ENCODE measurements at regions not wholly inside any gene's neighbourhood (a gene's known extent, or its start where the extent isn't known, plus 50 kb on each side); places are given as distances from the start of the nearest gene placed in this dataset.

GRCh38 chr10:113979409-113979808 lies 64.3 kb upstream of the ADRB1 start:
- H3K4me3 ChIP-seq (ENCODE audit: low read depth, low read length), result no peak overlapping the region
- TF ChIP-seq CTCF (IDR thresholded peaks at IDR 0.05; ENCODE audit: low read depth, low read length), result no peak
- ChIA-PET CTCF (no interaction called here), POLR2A (no interaction called here)
- H3K9me3 ChIP-seq (ENCODE audit: control insufficient read depth, insufficient read depth, low read length), result no peaks in the 10 kb centered on the region
- peaks cover 7% of the 10 kb centered on the region for H3K27me3 ChIP-seq (ENCODE audit: control insufficient read depth, insufficient read depth, low read length)
- no peak for DNase-seq (ENCODE audit: low read depth, low spot score)
- H3K27ac ChIP-seq (ENCODE audit: low read depth, low read length), result no peak overlapping the region

- H3K4me3 ChIP-seq (ENCODE audit: low read depth, low read length), result no peak overlapping the region
- CTCF ChIA-PET, result interaction anchor here (0.6 kb wide), 1 partner anchor 19 kb away, joined by 4 read pairs; no protein-coding TSS in a partner anchor
- POLR2A ChIA-PET, result no interaction called here
Measured at GRCh38 chr10:113980408-113981087, 63.1 kb upstream of the ADRB1 start.

GRCh38 chr10:113982296-113982695 lies 61.4 kb upstream of the ADRB1 start:
- TF ChIP-seq CTCF (IDR thresholded peaks at IDR 0.05; ENCODE audit: low read depth, low read length), result no peak
- DNase-seq (ENCODE audit: low read depth, low spot score), result no peak
- Histone ChIP-seq H3K9me3 (ENCODE audit: control insufficient read depth, insufficient read depth, low read length) (no peaks in the 10 kb centered on the region), H3K27me3 (ENCODE audit: control insufficient read depth, insufficient read depth, low read length) (peaks cover 8% of the 10 kb centered on the region), H3K27ac (ENCODE audit: low read depth, low read length) (no peak overlapping the region), H3K4me3 (ENCODE audit: low read depth, low read length) (no peak overlapping the region)
- POLR2A ChIA-PET, result no interaction called here
- CTCF ChIA-PET, result no interaction called here

More at GRCh38 chr10:113980408-113981087, 63.1 kb upstream of the ADRB1 start:
- no peak for DNase-seq (ENCODE audit: low read depth, low spot score)
- Histone ChIP-seq H3K27ac (ENCODE audit: low read depth, low read length) (no peak overlapping the region), H3K9me3 (ENCODE audit: control insufficient read depth, insufficient read depth, low read length) (no peaks in the 10 kb centered on the region), H3K27me3 (ENCODE audit: control insufficient read depth, insufficient read depth, low read length) (peaks cover 8% of the 10 kb centered on the region)
- TF ChIP-seq CTCF (IDR thresholded peaks at IDR 0.05; ENCODE audit: low read depth, low read length), result peak; percentile 17; the same call in 1 of the 2 replicates

GRCh38 chr10:113982769-113983168 lies 60.9 kb upstream of the ADRB1 start:
- TF ChIP-seq CTCF (IDR thresholded peaks at IDR 0.05; ENCODE audit: low read depth, low read length), result no peak
- Histone ChIP-seq H3K4me3 (ENCODE audit: low read depth, low read length) (no peak overlapping the region), H3K27ac (ENCODE audit: low read depth, low read length) (no peak overlapping the region), H3K27me3 (ENCODE audit: control insufficient read depth, insufficient read depth, low read length) (peaks cover 8% of the 10 kb centered on the region), H3K9me3 (ENCODE audit: control insufficient read depth, insufficient read depth, low read length) (no peaks in the 10 kb centered on the region)
- no peak for DNase-seq (ENCODE audit: low read depth, low spot score)
- CTCF ChIA-PET, result no interaction called here
- POLR2A ChIA-PET, result no interaction called here

- CTCF ChIA-PET, result no interaction called here
Measured at GRCh38 chr10:113983552-113983951, 60.1 kb upstream of the ADRB1 start.

More at GRCh38 chr10:113983552-113983951, 60.1 kb upstream of the ADRB1 start:
- no peaks in the 10 kb centered on the region for H3K9me3 ChIP-seq (ENCODE audit: control insufficient read depth, insufficient read depth, low read length)
- DNase-seq (ENCODE audit: low read depth, low spot score), result no peak
- peaks cover 8% of the 10 kb centered on the region for H3K27me3 ChIP-seq (ENCODE audit: control insufficient read depth, insufficient read depth, low read length)
- TF ChIP-seq CTCF (IDR thresholded peaks at IDR 0.05; ENCODE audit: low read depth, low read length), result no peak
- H3K4me3 ChIP-seq (ENCODE audit: low read depth, low read length), result no peak overlapping the region
- POLR2A ChIA-PET, result no interaction called here
- H3K27ac ChIP-seq (ENCODE audit: low read depth, low read length), result no peak overlapping the region

All from AG04450 (cell line).